MCF 10A (cell line): ENCODE measurements at regions not wholly inside any gene's neighbourhood (a gene's known extent, or its start where the extent isn't known, plus 50 kb on each side); places are given as distances from the start of the nearest gene placed in this dataset.

Experiments used
- BruUV-seq: library from RNA; stranded (reverse); fragments of 400-500 nt; replicated peaks from 2 replicates; lab custom pipeline; 2021; lab: Mats Ljungman, UMichigan
- CTCF ChIA-PET: fragments of 300-600 bp; sonication (Branson Sonifier 250); formaldehyde crosslinking; extraction: SDS; loops from one replicate; lab custom pipeline; 2021; ENCODE audit warnings: antibody characterized with exemption, inconsistent platforms; lab: Yijun Ruan, JAX
- POLR2A ChIA-PET: fragments of 300-600, 350-650 bp; sonication (Branson Sonifier 250); formaldehyde crosslinking; extraction: SDS; loops from one replicate; lab custom pipeline; 2020; ENCODE audit warnings: antibody characterized with exemption, inconsistent platforms; lab: Yijun Ruan, JAX
- DNase-seq: peaks from one replicate; pipeline ENCODE4 v3.0.0-alpha.2; 2018; ENCODE audit not compliant: unreplicated experiment
- H3K27ac Mint-ChIP-seq: one replicate; pipeline ENCODE4 v1.8.0; 2022; ENCODE audit warnings: mild to moderate bottlenecking, low read depth, mixed read lengths; ENCODE audit not compliant: unreplicated experiment
- H3K27me3 Mint-ChIP-seq: one replicate; pipeline ENCODE4 v1.8.0; 2022; ENCODE audit warnings: mixed read lengths; ENCODE audit not compliant: insufficient read depth, unreplicated experiment
- H3K36me3 Mint-ChIP-seq: one replicate; pipeline ENCODE4 v1.8.0; 2022; ENCODE audit warnings: mild to moderate bottlenecking, moderate library complexity, mixed read lengths; ENCODE audit not compliant: insufficient read depth, unreplicated experiment
- H3K4me1 Mint-ChIP-seq: one replicate; pipeline ENCODE4 v1.8.0; 2022; ENCODE audit warnings: mixed read lengths; ENCODE audit not compliant: insufficient read depth, unreplicated experiment
- H3K4me3 Mint-ChIP-seq: one replicate; pipeline ENCODE4 v1.8.0; 2022; ENCODE audit warnings: mild to moderate bottlenecking, moderate library complexity, mixed read lengths; ENCODE audit not compliant: unreplicated experiment
- H3K9me3 Mint-ChIP-seq: one replicate; pipeline ENCODE4 v1.8.0; 2022; ENCODE audit warnings: mixed read lengths; ENCODE audit not compliant: unreplicated experiment
- intact Hi-C: fragments of 100-400 bp; cut with micrococcal nuclease; formaldehyde crosslinking; loops from 2 replicates; pipeline ENCODE4 v1.14.1; 2022
- TF ChIP-seq, protein P1 (sequence below): fragments of 200-600 bp; IDR thresholded peaks from one replicate; pipeline ENCODE4 v1.8.0; 2022; ENCODE audit warnings: antibody characterized with exemption, mild to moderate bottlenecking; ENCODE audit not compliant: unreplicated experiment

DNA sequence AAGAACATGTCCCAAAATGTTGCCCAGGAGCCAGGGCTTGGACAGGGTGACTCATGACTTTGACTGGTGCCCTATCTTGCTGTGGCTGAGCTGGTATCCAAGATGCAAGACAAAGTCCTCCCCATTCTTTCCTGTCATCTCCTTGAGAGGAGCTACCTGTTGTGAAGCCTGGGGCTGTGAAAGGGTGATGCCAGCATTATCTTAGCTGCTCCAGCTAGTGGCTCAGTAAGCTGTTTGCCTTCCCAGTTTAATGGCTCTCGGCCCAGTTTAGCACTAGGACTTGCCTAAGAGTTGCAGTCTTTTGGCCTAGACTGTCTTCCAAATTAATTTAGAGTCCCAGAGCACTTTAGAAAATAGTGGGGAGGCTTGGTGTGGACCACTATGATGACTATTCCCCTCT, 424.3 kb upstream of the NRG3 start:
- Mint-ChIP-seq H3K27me3 (no peaks in the 10 kb centered on the region), H3K9me3 (no peaks in the 10 kb centered on the region), H3K4me3 (no peak overlapping the region), H3K27ac (no peak overlapping the region), H3K4me1 (no peaks in the 10 kb centered on the region), H3K36me3 (no peaks in the 10 kb centered on the region)
- ChIA-PET CTCF (interaction anchor here (0.6 to 2.2 kb wide), 3 partner anchors 12 to 357 kb away, joined by 3 to 6 read pairs (median 4); no protein-coding TSS in a partner anchor), POLR2A (interaction anchor here (1.3 kb wide), 1 partner anchor 8 kb away, joined by 4 read pairs; no protein-coding TSS in a partner anchor)
- no peak for DNase-seq
- TF ChIP-seq, protein P1, sequence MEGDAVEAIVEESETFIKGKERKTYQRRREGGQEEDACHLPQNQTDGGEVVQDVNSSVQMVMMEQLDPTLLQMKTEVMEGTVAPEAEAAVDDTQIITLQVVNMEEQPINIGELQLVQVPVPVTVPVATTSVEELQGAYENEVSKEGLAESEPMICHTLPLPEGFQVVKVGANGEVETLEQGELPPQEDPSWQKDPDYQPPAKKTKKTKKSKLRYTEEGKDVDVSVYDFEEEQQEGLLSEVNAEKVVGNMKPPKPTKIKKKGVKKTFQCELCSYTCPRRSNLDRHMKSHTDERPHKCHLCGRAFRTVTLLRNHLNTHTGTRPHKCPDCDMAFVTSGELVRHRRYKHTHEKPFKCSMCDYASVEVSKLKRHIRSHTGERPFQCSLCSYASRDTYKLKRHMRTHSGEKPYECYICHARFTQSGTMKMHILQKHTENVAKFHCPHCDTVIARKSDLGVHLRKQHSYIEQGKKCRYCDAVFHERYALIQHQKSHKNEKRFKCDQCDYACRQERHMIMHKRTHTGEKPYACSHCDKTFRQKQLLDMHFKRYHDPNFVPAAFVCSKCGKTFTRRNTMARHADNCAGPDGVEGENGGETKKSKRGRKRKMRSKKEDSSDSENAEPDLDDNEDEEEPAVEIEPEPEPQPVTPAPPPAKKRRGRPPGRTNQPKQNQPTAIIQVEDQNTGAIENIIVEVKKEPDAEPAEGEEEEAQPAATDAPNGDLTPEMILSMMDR: no peak
- no TSS peak for BruUV-seq
- intact Hi-C loops: no loop called here

DNA sequence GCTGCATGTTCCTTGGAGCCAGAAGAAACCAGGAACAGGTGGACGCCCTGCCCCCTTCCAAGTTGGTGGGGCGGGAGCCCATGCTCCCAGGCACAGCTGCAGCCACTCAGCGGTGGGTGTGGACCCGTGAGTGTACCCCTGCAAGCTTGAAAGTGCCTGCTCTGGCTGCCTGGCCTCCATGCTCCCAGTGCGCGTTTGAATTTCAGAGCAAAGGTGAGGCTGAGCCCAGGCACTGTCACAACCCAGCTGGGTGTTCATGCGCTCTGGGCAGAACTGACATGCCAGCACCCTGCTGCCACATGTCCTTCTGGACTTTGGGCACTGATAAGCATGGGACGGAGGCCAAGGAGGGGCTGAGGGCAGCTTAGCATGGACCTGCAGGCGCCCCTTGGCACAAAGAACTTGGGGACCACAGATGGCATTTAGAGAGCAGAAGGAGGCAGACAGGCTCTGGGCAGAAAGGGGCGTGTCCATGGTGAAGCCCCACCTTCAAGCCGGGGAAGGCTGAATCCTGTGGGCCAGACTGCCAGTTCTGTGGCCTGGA, 402.0 kb upstream of the NRG3 start:
- H3K27ac Mint-ChIP-seq: no peak overlapping the region
- intact Hi-C loops: no loop called here
- no TSS peak for BruUV-seq
- DNase-seq: no peak
- no peak overlapping the region for H3K4me3 Mint-ChIP-seq
- no peaks in the 10 kb centered on the region for H3K27me3 Mint-ChIP-seq
- CTCF ChIA-PET: interaction anchor here (0.6 kb wide), 1 partner anchor 345 kb away, joined by 3 read pairs; no protein-coding TSS in a partner anchor
- peaks cover 7% of the 10 kb centered on the region for H3K9me3 Mint-ChIP-seq
- TF ChIP-seq, protein P1: no peak
- no peaks in the 10 kb centered on the region for H3K4me1 Mint-ChIP-seq
- H3K36me3 Mint-ChIP-seq: no peaks in the 10 kb centered on the region
- POLR2A ChIA-PET: no interaction called here

DNA sequence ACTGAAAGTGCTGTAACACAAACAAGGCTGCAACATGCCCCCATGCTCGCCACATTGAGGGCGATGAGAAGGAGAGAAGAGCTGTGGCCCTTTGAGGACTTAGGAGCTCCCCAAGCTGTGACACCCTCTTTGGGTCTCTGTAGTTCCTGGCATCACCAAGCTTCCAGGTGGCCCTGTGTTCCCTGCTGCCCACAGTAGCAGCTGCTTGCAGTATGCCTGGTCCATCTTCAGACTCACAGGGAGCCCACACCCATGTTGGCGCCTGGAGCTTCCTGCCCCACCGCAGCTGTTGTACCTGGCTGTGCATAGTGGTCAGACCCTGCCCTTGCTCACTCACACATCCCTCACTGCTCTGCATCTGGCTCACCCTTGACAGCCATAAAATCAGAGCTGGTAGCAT, 401.2 kb upstream of the NRG3 start:
- H3K27me3 Mint-ChIP-seq: no peaks in the 10 kb centered on the region

DNA sequence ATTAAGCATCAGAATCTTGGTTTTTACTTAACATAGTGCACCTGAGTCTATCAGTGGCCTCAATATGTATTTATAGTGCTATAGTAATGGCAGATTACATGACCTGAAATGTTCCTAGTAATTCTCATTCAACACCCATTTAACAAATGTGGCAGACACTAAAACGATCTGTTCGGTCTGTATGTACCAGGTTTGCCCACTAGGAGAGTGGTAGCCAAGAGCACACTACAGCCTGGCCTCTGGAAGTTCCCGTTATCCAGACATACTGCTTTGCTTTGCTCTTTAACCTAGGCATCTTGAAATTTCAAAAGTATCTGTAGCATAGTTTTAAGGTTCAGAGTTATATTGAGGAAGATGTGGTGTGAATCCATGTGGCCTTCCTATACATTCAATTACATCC, 395.7 kb upstream of the NRG3 start:
- intact Hi-C loops: no loop called here
- ChIA-PET POLR2A (interaction anchor here (0.6 kb wide), 1 partner anchor 15 kb away, joined by 3 read pairs; no protein-coding TSS in a partner anchor), CTCF (no interaction called here)
- Mint-ChIP-seq H3K4me1 (no peaks in the 10 kb centered on the region), H3K27me3 (no peaks in the 10 kb centered on the region), H3K4me3 (no peak overlapping the region), H3K27ac (no peak overlapping the region), H3K9me3 (peaks cover under 1% of the 10 kb centered on the region), H3K36me3 (no peaks in the 10 kb centered on the region)
- no peak for DNase-seq
- no TSS peak for BruUV-seq
- TF ChIP-seq, protein P1: no peak

More for the DNA sequence above, 401.2 kb upstream of the NRG3 start:
- DNase-seq: no peak
- TF ChIP-seq, protein P1: no peak
- ChIA-PET POLR2A (no interaction called here), CTCF (interaction anchor here (0.6 kb wide), 1 partner anchor 344 kb away, joined by 3 read pairs; no protein-coding TSS in a partner anchor)
- intact Hi-C loops: no loop called here
- H3K9me3 Mint-ChIP-seq: peaks cover 7% of the 10 kb centered on the region
- no peak overlapping the region for H3K27ac Mint-ChIP-seq
- no peak overlapping the region for H3K4me3 Mint-ChIP-seq
- BruUV-seq: no TSS peak
- no peaks in the 10 kb centered on the region for H3K36me3 Mint-ChIP-seq
- H3K4me1 Mint-ChIP-seq: no peaks in the 10 kb centered on the region
